ENCODE measurements at regions not wholly inside any gene's neighbourhood (a gene's known extent, or its start where the extent isn't known, plus 50 kb on each side); places are given as distances from the start of the nearest gene placed in this dataset.

DNA sequence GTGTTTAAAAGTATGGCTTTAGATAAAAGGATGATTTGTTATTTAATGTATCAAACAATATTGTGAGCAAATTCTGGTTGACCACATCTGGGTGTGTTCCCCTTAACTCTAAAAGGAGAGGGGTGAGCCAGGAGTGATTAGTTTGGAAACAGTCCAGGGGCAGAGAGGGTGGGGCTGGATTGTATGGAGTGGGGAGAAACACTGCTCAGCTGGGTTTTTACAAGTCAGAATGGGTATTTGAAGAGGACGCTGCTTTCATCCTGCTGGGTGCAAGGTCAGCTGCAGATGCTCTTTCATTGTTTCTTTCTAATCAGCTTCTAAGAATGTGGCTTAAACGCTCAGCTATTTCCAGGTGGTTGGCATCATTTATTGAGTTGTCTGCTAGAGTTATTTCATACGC is 82.8 kb upstream of the LIMCH1 start:
- peak in 1 of 3 donors; percentile 66 for DNase-seq

DNA sequence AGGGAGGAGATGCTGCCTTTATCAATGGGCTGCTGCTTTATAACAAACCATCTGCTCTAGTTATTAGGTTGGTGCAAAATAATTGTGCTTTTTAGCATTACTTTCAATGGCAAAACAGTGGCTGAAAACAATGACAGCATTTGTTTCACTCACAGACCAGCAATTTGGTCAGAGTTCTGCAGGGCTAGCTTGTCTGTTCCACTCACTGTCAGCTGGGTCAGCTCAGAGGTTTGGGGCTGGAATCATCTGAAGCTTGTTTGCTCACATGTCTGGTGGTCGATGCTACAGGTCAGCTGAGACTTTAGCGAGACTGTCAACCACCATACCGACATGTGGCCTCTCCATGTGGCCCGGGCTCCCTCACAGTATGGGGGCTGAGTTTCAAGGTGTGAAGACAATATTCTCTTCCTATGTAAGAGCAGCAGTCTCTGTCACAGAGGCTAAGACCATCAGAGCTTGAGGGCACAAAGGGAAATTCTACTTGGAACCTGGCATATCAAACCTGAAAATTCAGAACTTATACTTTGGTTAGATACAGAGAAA is 81.3 kb upstream of the LIMCH1 start:
- DNase-seq: no peak

DNA sequence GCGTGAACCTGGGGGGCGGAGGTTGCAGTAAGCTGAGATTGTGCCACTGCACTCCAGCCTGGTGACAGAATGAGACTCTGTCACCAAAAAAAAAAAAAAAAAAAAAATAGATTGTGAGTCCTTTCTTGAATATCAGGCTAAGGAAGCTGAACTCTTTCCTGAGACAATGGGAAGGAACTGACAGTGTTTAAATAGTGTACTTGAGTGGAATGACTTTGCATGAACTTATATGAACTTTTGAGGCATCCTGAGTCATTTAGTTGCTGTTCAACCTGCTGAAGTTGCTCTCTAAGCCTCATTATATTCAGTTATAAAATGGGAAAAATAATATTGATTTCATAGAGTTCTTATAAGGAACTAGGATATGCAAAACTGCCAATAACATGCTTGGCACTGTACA is 79.3 kb upstream of the LIMCH1 start:
- no peak for DNase-seq

DNA sequence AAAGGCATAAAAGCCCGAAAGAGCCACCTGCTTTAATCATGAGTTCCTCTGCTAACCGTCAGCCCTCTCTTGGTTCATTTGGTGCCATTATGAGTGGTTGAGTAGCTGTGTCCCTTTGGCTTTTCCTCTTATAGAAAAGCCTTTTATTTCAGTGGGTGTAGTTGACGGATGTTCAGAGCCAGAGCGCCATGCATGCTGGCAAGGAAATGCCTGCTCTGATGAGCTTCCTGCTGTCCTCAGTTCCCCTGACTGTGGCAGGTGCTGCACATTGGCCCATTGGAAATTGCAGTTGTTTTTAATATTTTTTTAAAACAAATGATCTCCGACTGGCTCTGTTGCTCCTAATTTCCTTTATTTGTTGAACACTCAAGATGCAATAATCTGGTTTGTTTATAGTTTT is 77.3 kb upstream of the LIMCH1 start:
- DNase-seq: no peak

DNA sequence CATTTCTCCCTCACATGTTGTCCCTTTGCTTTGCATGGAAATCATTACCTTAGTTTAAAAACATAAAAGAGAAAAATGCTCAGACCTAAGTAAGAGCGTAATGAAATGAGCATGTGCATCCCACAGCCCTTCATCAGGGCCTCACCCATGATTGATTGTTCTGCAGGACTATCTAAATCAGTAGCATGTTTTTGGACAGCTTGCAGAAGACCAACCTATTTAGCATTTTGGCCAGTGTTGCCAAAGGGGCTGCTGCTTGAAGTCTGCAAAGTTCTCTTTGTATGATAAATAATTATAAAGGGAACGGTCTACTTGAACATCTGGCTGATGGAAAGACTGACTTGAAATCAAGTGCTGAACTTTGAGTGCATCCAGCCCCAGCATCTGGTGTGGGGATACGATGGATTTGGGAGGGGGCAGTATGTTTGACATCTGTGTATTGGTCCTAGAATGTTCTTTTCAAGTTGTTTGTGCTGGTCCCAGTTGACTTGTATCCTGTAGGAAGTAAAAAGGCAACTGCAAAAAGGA is 76.1 kb upstream of the LIMCH1 start:
- peak in 1 of 3 donors; percentile 74 for DNase-seq

DNA sequence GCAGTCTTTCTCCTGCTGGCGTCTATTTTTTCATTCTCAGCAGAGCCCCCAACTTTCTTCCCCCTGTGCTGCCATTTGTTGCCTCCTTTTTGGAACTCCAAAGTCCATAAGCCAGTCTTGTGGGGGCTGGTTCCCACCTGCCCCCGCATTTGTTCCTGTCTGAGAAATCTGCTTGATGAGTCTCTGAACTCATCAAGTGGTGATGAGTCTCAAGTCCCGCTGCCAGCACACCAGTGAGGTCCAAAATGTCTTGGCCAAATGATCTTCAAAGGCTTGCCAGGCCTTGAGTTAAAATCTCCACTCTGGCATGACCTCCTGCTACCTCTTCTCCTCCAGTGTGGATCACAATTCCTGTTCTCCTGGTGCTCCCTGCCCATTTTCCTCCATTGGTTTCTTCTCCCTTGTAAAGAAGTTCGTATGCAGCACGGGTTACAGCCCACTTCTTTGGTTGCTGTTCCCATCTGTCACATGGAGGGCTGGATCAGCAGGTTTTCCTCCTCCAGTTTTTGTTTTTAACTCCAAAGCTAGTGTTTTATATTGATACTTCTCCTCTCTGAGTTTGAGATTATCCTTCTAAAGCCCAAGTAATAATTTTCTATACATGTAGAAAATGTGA is 72.7 kb upstream of the LIMCH1 start:
- no peak for DNase-seq

DNA sequence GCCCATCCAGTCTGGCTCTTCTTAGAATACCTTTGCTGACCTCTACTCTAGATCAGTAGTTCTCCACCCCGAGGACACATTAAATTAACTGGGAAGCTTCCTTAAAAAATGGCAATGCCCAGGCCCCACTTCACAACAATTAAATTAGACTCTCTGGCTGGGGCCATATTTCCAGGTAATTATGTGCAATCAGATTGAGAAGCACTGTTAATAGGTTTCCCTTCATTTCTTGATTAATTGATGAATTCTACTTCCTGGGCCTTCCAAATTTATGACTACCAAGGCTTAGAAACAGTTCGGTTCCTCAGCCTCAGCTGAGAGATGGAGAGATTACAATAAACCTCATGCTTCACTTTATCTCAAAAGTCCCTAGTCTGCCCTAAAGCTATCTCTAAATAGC is 71.7 kb upstream of the LIMCH1 start:
- DNase-seq: no peak

DNA sequence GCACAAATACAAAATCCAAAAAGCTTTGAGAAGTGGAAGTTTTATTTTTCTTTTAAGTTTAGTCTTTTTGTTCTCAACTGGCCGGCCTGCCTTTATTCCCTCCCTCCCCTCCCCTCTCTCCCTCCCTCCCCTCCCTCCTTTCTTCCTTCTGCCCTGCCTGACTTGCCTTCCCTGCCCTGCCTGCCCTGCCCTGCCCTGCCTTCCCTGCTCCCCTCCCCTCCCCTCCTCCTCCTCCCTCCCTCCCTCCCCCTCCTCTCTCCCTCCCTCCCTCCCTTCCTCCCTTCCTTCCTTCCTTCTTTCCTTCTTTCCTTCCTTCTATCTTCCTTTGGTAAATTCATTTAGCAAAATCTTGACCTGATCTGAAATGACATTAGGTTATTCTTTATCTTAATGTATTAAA is 69.8 kb upstream of the LIMCH1 start:
- DNase-seq: no peak

DNA sequence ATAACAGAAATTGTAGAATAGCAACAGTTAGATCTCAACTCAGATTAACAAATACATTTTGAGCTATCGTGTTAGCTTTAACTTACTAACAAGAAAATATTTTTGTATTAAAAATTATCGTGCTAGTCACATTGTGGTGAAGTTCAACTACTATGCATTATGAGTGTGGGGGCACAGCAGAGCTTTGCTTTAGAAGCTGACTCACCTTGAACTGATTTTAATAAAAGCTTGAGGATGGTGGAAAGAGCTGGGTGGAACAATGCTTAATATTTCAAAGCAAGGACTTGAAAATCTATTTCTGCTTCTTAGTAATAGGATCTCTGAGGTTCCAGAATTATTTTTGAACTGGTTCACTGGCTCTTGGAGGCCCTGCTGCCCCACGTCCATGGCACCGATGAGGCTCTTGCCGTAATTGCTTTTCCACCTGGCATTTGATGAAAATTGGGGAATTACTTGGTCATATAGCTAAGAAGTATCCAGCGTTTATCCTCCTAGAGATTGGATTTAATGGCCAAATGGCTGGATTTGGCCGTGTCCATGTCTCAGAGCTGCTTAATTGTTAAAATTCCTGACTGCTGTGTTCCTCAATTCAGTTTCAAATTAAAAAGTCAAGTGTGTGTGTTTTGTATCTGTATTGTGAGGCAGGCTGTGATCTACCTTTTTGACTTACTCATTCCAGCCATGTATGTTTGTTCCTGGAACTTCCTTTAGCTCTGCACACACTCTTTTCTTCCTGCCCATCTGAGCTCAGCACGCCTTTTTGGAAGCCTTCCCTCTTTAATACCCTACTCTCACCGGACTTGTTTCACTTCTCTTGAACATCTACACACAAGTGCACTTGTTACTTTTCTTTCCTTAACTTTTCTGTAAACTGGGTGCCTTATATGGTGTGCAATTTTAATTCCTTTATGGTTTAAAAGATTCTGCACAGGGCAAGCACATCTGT is 66.6 kb upstream of the LIMCH1 start:
- DNase-seq: peak in 1 of 3 donors; percentile 40

DNA sequence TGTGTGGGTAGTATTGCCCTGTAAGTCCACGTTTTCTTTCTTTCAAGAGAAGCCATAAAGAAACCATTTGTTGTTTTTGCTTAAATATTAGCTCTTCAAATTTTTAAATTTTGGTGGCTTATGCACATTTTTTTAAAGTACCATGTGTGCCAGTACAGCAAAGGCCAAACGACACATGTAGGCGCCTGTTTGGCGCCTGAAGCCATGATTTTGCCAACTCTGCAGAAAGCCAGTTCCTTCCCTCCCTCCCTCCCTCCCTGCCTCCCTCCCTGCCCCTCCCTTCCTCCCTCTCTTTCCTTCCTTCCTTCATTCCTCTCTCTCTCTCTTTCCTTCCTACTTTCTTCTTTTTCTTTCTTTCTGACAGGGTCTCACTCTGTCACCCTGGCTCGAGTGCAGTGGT is 65.9 kb upstream of the LIMCH1 start:
- no peak for DNase-seq

DNA sequence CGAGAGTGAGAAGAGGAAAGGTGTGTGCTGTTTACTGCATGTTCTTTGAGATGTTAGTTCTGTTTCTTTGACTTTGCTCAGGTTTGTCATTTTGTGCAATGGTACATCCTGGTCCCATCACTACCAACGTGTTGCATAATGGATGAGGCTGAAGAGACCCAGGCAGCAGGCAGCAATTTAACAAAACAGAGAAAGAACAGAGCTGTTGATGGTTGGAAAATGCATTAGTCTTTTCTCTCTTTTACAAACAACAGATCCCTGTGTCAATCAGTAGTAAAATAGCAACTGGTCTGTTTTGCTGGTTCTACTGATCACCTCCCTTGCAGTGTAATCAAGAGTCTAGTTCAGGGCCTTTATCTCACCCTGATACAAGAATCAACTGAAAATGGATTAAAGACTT is 64.8 kb upstream of the LIMCH1 start:
- DNase-seq: no peak

DNA sequence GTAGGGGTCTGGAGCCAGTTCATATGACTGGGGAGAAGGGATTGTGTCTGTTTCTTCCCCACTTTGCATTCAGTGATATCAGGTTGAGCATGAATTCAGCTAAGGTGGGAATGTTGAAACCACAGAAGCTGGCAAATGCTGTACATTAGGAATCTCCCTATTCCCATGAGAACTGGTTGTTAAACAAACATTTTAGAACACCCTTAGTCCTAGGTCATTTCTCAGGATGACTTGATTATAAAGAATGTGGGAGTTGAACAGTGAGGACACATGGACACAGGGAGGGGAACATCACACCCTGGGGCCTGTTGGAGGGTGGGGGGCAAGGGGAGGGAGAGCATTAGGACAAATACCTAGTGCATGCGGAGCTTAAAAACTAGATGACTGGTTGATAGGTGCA is 62.6 kb upstream of the LIMCH1 start:
- no peak for DNase-seq

DNA sequence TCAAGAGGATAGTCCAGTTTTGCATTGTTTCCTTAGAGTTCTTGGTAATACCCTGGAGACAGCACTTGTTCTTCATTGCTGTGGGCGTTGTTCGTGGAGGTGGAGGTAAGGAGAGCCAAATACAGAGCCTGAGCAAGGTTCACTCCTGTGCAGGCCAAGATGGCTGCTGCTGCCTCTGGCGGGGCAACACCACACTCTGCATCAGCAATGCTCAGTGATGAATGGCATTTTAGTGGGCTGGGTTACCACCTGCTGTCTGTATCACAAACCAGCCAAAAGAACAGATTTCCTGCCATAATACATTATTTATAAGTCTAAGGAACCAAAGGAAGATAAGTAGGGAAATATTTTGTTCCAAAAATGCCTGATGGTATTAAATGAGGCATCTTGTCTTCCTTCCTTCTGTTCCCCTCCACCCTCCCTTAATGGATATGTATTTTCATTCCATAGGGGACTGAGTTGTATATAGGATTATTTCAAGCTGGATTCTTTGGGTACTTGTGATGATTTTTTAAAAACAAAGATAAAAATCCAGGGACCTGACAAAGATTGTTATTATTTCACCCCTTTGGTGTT is 61.6 kb upstream of the LIMCH1 start:
- DNase-seq: no peak

DNA sequence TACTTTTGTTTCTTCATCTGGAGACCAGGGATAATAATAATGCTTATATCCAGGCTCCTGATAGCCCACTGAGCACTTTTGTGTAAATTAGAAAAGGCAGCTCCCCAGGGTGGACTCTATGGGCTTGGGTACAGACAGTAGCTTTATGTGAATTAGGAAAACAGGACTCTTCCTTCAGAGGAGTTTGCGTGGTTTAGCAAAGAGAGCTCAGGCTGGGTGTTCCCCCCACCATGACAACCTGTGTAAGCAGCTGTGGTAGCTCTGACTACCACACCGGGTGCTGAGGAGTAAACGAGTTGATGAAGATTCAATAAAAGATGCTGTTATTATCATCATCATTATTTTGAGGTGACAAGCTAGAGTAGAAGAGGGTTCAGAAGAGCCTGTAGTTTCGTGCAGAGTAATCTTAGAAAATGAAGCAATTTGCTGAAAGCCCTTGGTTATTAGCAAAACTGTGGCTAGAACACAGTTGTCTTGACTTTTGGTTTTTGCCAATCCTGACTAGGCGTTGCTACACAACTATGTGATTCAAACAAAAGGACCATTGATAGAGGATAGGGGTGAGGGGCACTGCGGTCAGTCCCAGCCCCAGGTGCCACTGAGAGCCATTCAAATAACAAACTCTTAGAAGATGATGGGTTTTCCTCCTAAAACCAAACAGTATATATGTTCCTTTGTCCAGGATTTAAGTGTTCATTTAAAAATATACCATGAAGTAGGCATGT is 60.6 kb upstream of the LIMCH1 start:
- no peak for DNase-seq

DNA sequence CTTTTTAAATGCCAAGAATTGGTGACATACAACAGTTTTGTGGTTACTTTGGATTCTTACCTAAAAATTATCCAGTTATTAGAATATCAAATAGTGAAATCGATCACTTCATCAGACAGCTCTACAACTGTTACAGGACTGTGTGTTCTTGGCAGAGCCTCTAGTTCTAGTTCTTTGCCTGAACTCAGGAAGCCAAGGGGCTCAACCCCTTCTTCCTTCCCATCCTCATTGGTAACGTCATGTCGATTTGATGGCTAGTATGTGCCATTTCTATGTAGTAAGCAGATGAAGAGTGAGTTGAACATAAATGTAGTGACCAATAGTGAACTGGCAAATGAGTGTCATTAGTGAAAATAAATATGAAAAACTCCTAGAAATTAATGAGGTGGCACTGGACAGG is 59.4 kb upstream of the LIMCH1 start:
- no peak for DNase-seq

DNA sequence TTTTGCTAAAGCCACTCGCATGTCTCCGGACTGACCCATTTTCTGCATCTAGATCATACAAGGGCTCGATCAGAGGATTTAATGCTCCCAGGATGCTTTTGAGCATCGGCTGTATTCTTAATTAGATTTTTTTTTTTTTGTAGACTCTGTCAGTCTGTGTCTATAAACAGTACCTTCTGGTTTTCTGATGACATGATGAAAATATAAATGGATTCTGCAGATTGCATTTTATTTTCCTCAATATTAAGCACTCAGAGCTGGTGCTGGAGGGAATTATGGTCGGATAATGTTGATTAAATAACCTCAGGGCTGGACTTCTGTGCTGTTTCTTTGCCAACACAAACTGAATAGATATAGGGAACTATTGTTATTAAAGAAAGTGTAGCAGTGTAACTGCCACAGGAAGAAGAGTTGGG is 57.1 kb upstream of the LIMCH1 start:
- DNase-seq: no peak

DNA sequence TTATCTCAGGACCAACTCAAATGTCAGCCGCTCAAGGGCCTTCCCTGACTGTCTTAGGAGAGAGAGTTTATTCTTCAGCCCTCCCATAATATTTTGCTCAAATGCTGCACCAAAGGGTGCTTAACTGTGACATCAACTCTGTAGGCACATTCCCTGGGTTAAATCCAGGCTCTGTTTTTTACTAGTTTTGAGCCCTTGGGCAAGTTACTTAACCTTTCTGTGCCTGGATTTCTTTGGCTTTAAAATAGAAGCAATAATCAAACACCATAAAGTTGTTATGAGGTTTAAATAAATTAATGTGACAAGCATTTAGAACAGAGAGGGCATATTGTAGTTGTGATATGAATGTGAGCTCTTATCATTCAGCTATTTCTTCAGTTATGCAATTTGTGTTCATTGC is 54.2 kb upstream of the LIMCH1 start:
- no peak for DNase-seq

DNA sequence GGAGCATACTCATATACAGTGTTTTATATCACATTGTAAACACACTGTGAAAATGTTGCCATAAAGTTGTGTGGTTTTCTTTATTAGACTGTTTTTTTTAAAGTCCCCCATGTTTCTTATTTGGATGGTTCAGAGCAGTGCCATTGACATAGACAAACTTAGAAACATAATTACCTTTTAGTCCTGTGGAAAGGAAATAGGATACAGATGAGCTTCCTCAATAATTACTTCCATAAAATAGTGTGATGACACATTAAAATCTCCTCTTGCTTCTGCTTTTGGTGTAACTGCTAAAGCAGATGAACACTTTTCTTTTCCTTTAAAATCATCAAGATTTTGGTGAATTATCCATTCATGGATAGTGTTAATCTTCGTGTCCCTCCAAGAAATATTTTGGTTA is 52.9 kb upstream of the LIMCH1 start:
- no peak for DNase-seq

DNA sequence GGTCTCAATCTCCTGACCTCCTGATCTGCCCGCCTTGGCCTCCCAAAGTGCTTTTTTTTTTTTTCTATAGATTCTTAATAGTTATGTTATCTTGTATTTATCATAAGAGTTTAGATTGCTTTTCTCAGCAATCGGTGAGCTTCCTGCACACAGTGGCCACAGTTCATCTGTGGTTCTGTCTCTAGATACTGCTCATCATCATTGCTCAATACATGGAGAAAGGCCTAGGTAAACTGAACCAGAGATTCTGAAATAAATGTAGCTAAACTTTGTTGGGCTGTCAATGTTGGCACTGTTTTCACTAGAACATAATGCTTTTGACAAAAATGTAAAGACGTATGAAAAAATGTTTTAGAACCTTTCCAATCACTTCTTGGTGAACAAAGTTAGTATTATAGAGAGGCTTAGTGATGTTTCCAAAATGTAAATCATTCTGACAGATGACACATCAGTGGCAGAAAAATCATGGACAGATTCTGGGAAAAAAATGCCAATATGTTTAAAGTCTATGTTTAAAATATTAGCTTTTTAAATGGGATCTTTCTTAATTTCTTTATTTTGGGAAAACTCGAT is 50.0 kb upstream of the LIMCH1 start:
- no peak for DNase-seq
